ENCODE measurements at regions not wholly inside any gene's neighbourhood (a gene's known extent, or its start where the extent isn't known, plus 50 kb on each side); places are given as distances from the start of the nearest gene placed in this dataset.
"Not testable (repeated sequence)": the region's sequence is repeated elsewhere in the genome, so short reads cannot be mapped to it uniquely, and the experiment has no call there.

GRCh38 chr3:164080208-164080607 lies 998.1 kb downstream of the SI start:
- DNase-seq = no peak

GRCh38 chr3:164064298-164064697 lies 1014.0 kb downstream of the SI start:
- no peak for DNase-seq

DNA sequence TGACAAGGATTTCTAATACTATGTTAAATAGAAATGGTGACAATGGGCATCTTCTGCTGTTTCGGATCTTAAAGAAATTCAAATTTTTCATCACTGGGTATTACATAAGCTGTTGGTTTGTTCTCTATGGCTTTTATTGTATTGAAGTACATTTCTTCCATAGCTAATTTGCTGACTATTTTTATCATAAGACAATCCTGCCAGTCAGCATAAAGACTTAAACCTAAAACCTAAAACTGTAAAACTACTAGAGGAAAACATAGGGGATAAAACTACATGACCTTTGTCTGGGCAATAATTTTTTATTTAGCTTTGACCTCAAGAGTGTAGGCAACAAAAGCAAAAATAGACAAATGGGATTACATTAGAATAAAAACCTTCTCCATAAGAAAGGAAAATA lies 1017.4 kb downstream of the SI start:
- DNase-seq = no peak

GRCh38 chr3:164049847-164050246 lies 1028.4 kb downstream of the SI start:
- DNase-seq = no peak

GRCh38 chr3:164048451-164048850 lies 1029.8 kb downstream of the SI start:
- DNase-seq = no peak

- DNase-seq = no peak
These were observed 1037.3 kb downstream of the SI start for GRCh38 chr3:164040991-164041390.

DNA sequence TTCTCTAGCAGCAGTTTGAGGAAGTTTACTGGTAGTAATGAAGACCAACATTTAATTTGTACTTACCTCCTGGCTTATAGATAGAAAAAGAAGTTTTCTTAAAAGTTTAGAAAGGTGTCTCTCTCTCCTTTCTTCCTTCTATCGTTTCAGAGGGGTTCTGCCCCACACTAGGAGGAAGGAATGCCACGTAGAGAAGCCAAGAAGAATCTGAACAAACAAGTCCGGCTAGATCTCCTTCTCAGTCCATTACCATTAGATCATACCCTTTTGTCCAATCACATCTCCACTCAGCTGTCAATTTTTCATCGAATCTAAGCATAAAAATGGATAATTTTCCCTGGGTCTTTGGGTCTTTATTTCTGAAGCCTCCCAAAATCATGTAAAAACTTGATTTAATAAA lies 1048.1 kb downstream of the SI start:
- DNase-seq = no peak

GRCh38 chr3:164024786-164025185 lies 1053.5 kb downstream of the SI start:
- DNase-seq = no peak

DNA sequence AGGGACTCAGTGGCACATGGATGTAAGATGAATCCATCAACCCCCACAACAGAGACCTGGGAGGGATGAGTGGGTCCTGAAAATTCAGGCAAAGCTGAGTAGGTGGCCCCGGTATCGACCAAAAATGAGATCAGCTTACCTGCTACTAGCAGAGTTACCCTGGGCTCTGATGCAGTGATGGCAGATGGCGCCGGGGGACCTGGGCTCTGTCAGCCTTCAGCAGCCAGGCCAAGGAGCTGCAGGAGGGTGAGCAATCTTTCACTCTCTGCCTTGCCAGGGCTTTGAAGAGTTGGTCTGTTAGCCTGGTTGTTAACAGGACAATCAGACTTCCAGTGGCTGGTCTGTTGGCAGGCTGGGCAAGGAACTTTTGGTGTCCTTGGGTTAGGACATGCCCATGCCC lies 1054.8 kb downstream of the SI start:
- no peak for DNase-seq

- no peak for DNase-seq
These were observed 1059.8 kb downstream of the SI start for GRCh38 chr3:164018500-164018899.

DNA sequence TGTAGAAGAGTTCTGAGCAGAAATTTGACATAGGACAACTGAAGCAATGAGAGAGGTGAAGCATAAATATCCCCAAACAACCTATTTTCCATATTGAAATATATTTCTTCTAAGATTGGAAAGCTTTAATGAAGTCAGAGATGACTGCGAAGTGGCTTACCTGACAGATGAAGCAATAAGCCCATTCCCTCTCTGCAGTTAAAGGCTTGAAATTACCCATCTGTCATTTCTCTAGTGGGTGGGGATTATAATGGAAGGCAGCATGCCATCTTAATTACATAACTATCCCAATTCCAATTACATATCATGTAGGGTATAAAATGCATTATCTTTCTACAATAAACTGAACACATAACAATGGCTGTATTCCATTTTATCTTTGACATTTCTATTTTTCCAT lies 1070.5 kb downstream of the SI start:
- no peak for DNase-seq

GRCh38 chr3:164004205-164004604 lies 1074.1 kb downstream of the SI start:
- no peak for DNase-seq

DNA sequence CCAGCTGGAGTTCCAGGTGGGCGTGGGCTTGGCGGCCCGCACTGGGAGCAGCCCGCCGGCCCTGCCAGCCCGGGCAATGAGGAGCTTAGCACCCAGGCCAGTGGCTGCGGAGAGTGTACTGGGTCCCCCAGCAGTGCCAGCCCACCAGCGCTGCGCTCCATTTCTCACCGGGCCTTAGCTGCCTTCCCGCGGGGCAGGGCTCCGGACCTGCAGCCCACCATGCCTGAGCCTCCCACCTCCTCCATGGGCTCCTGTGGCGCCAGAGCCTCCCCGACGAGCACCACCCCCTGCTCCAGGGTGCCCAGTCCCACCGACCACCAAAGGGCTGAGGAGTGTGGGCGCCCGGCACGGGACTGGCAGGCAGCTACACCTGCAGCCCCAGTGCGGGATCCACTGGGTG lies 1075.3 kb downstream of the SI start:
- not testable (repeated sequence) for DNase-seq

- no peak for DNase-seq
These were observed 1094.4 kb downstream of the SI start for GRCh38 chr3:163983940-163984339.

DNA sequence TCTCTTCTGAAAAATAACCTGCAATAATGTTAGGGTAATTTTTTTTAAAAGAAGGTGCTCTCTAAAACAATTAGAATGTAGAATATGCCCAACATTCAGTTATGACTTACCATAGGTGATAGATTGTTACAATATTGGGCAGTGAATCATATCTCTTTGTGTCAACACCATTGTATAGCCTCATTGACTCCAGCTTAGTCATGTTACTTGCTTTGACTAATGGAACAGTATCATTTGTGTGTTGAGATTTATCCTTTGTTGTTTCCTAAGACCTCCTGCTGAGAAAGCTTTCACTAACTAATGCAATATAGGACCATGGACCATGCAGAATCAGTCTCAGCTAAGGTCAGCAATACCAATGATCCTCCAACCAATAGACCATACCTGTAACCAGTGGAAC lies 1106.4 kb downstream of the SI start:
- no peak for DNase-seq

GRCh38 chr3:163957072-163957471 lies 1121.2 kb downstream of the SI start:
- no peak for DNase-seq

- no peak for DNase-seq
These were observed 1124.8 kb downstream of the SI start for GRCh38 chr3:163953526-163953925.

DNA sequence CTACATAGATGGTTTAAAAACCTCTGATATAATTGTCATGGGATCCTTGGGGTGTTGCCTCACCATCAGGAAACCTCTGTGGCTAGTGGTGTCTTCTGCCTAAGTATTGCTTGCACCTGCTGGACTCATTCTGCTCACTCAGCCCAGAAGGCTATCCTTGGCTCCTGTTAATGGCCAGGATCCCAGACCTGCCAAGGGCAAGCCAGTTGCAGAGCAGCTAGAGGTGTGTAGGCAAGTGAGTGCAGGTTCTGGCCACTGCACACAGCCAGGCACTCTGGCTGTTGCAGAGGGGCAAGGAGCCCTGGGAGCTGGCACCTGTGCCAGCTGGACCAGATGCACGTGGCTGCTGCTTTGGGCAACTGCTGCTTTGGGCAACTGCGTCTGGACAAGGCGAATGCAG lies 1125.8 kb downstream of the SI start:
- no peak for DNase-seq

DNA sequence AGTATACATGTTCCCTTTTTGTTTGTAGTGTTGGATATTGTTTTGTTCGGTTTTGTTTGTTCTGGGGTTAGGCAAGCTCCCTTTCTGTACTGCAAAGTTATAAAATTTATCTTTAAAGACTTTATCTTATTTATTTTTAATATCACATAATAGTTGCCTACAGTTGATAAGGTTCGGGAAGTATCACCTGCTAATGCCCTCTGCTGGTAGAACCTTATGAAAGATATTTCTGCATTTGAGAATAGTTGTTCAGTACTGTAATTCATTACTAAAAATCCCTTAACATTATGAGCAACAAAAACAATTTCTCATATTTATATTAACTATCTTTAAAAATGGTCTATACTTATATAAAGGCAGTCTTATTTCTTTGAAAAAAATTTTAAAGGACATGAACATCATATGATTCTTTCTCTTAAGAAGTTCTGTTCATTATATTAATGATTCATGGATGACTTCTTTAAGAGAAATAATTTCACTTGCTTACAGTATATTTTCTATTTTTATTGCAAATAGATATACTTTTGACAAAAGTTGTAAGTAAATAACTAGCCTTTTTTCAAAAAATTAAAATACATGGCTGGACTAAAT lies 1126.8 kb downstream of the SI start:
- DNase-seq = no peak

GRCh38 chr3:163946785-163947184 lies 1131.5 kb downstream of the SI start:
- DNase-seq = no peak

DNA sequence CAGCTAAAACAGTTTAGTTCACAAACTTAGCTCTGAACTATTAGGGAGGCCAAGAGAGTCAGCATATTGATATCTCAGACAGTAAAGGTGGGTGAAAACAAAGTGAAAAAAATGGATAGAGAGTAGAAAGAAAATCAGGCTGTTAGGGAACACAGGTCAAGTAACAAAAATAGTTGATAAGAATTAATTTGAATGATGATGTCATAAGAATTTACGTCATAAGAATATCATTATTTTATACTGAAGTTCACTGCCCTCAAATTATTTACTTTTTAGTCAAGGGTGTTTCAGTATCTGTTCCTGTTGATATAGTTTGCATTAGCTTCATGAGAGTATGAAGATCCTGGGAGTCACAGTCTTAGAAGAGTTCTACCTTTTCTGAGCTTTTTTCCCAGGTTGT lies 1134.6 kb downstream of the SI start:
- DNase-seq = no peak

- no peak for DNase-seq
These were observed 1138.4 kb downstream of the SI start for GRCh38 chr3:163939926-163940325.

- no peak for DNase-seq
These were observed 1141.8 kb downstream of the SI start for GRCh38 chr3:163936543-163936942.

GRCh38 chr3:163935411-163935810 lies 1142.9 kb downstream of the SI start:
- DNase-seq = no peak

DNA sequence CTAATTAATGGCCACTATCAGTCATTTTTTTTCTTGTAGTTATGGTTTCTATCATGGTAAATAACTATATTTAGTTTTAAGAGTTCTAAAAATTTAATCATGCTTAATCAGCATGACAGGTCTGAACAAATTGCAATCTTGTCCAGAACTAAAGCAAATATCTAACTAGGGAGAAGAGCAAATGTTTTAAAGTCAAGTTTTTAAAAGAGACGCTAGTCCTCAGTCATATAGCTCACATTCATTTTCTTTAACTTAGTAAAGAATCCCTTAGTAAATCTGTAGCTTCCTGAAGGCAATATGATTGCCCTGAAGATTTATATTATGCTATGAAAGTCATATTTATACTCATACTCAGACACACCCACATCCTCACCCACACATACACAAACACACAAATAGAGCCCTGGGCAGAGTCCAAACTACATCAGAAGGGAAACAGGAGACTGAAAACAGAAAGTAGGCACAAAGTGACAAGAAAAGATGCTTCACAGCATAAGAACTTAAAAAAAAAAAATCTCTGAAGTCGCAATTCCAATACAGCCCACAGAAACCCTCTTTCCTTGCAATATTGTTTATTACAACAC lies 1149.1 kb downstream of the SI start:
- DNase-seq = no peak

Measured in NCI-H187 treated with DMSO at 0.1 percent for 48 hours (cell line).